GM19463 (cell line): ENCODE measurements at regions not wholly inside any gene's neighbourhood (a gene's known extent, or its start where the extent isn't known, plus 50 kb on each side); places are given as distances from the start of the nearest gene placed in this dataset.
"Not testable (repeated sequence)": the region's sequence is repeated elsewhere in the genome, so short reads cannot be mapped to it uniquely, and the experiment has no call there.

Source experiments
- ATAC-seq: cut with Tn5 transposase; IDR thresholded peaks from one replicate; pipeline ENCODE4 v1.9.1; 2021; ENCODE audit warnings: mild to moderate bottlenecking, moderate library complexity; ENCODE audit not compliant: unreplicated experiment

DNA sequence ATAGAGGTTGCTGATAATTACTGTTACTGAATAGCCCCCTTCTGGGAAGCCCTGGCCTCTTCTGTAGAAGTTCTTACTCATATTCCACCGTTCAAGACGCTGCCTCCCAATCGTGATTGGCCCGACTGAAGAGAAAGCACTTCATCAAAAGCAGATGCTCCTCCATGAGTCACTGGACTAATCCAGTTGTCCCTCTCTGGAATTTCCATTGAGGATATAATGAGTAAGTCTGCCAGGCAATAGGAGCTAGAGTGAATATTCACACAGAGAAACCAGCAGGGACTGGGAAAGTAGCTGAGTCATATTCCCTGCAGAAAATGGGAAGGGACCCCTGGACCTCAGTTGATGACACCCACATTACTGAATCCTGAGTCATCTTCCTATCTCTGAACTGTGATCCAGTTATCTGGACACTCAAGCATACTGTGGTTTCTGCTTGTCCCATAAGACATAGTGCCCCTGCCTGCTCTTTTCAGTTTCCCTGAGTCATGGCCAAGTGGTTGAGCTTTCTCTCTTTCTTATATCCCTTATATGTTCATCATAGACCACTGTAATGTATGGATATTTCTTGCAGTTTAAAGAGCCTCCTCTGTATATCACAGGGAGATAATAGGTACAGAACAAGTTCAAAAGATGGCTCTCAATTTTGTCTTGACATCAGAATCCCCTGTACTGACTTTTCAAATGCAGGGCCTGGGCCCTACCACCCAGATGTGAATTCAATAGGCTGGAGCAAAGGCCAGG, 151.2 kb upstream of the CDIN1 start:
- no peak for ATAC-seq

GRCh38 chr15:36429707-36430106, 149.7 kb upstream of the CDIN1 start:
- ATAC-seq: no peak

GRCh38 chr15:36430280-36430679, 149.1 kb upstream of the CDIN1 start:
- no peak for ATAC-seq

DNA sequence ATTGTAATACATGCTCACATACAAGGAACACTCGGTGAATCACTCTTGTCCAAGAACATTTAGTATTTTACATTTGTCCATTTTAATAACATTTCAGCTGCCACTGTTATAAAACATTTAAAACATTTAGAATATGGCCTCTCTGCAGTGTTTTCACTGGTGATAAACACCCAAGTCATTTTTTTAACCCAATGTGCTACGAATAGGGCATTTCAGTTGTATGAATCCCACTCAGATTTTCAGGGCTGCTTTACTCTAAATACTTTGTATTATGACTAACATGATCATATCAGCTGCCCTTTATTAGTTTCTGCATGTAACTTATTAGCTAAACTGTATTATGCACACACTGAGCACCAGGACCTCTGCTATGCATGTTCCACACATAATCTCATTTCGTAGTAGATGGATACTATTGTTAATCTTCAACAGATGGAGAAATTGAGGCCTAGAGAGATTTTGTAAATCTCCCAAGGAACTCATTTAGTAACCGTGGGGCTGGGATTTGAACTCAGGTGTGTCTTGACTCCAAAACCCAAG, 148.6 kb upstream of the CDIN1 start:
- ATAC-seq: no peak

- no peak for ATAC-seq
Observed at GRCh38 chr15:36432161-36432560, 147.3 kb upstream of the CDIN1 start.

GRCh38 chr15:36434177-36434576, 145.2 kb upstream of the CDIN1 start:
- ATAC-seq: no peak

GRCh38 chr15:36438499-36438898, 140.9 kb upstream of the CDIN1 start:
- no peak for ATAC-seq

DNA sequence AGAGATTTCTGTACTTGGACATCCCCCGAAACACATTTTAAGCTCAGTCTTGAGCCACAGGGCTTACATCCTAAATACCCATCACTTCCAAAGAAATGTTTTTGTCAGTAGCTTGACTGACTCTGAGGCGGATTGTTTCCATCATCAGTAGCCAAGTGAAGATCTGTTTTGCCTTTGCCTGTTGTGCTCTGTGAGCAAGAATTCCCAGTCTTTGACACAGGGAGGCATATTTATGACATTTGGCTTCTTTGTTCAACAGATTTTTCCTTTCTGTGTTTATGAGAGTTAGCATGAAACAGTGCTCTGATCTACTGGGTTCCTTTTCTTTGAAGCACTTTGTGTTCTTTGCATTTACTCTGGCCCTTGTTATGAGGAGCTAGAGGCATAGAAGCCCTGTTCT, 132.1 kb upstream of the CDIN1 start:
- ATAC-seq: no peak

DNA sequence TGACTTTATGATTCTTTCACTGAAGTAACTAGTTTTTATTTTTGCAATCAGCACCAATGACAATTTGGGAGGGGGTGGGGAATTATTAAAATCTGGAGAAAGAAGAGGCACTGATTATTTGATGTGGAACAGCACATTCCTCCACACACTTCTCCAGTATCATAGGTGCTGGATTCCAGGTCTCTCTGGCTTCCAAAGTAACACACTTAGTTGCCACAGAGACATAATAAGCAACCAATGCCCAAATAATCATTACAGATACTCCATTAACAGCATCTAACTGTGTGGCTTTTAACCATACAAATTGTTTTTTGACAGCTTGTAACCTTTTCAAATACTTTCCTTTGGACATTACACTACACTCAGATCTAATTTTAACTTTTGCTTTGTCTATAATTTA, 131.0 kb upstream of the CDIN1 start:
- no peak for ATAC-seq

DNA sequence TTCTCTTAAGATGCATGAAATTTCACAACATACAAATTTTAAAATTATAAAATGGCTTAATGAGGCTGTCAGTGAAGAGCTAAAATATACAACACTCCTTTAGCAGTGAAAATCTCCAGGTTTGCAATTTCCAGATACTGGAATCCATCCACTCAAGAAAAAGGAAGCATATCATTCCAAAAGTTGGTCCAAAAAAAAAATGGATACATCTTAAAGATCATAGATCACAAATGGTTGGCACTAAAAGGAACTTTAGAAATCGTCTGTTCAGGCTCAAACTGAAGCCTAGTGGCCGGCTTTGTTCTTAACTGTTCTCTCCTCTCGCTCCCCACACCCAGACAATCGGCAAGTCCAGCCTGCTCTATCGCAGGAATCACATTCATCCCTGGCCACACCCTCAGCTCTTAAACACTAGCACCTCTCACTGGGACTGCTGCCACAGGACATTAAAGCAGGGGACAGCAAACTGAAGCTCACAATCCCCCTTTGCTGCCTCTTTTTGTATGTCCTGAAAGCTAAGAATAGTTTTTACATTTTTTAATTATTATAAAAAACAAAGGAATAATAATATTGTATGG, 130.3 kb upstream of the CDIN1 start:
- ATAC-seq: no peak

DNA sequence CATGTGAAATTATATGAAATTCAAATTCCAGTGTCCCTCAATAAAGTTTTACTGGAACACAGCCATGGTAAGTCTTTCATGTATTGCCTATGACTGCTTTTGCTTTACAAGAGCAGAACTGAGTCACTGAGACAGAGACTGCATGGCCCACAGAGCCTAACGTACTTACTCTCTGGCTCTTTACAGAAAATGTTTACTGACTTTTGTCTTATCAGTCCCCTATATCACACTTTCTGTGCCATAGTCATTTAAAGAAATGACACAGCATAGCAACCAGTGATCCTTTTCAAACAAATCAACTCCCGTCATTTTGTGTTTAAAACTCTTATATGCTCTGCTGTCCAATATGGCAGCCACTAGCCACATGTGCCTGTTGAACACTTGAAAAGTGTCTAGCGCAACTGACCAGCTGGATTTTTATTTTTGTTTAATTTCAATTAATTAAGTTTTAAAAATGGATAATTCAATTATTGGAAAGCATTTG, 129.7 kb upstream of the CDIN1 start:
- ATAC-seq: no peak

GRCh38 chr15:36454244-36454643, 125.2 kb upstream of the CDIN1 start:
- not testable (repeated sequence) for ATAC-seq

DNA sequence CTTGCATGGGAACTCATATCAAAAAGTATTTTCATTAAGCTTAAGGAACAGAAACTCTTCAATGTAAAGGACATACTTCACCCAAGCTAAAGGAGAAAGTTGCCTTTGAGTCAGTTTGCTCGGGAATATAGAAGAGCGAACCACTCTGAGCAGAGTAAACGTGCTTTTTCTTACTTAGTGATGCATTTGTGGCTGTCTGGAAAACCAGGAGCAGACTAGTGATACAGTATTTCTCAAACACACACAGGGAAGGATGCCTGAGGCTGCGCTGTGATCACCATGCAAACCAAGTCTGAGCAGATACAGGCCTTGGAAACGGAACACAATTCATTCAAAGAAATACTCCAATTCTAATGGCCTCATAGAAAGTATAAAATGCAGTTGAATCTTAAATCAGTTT, 121.0 kb upstream of the CDIN1 start:
- ATAC-seq: no peak

DNA sequence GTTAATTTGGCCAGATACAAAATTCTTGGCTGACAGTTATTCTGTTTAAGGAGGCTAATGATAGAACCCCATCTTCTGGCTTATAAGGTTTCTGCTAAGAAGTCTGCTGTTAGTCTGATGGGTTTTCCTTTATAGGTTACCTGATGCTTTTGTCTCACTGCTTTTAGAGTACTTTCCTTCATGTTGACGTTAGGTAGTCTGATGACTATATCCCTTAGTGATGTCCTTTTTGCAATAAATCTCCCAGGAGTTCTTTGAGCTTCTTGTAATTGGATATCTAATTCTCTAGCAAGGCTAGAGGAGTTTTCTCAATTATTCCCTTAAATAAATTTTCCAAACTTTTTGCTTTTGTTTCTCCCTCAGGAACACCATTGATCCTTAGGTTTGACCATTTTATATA, 114.1 kb upstream of the CDIN1 start:
- no peak for ATAC-seq

- ATAC-seq: no peak
Observed at GRCh38 chr15:36468746-36469145, 110.7 kb upstream of the CDIN1 start.

GRCh38 chr15:36469311-36469966, 110.0 kb upstream of the CDIN1 start:
- ATAC-seq: no peak

GRCh38 chr15:36472672-36473071, 106.8 kb upstream of the CDIN1 start:
- ATAC-seq: no peak

DNA sequence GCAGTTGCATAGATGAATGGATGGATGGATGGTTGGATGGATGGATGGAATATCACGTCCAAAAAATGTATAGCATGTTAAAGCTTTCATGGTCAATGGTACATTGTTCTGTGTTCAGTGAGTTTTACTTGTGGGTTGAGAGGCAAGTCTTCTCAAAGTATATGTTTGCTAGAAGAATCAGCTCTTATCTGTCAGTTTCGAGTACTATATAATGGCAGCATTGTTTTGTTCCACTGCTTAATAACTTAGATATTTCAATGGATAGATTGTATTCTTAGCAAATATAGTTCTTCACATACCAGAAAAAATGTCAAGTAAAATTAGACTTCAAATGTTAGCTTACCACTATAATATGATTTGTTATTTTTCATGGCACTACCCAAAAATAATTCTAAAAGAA, 100.9 kb upstream of the CDIN1 start:
- ATAC-seq: no peak

DNA sequence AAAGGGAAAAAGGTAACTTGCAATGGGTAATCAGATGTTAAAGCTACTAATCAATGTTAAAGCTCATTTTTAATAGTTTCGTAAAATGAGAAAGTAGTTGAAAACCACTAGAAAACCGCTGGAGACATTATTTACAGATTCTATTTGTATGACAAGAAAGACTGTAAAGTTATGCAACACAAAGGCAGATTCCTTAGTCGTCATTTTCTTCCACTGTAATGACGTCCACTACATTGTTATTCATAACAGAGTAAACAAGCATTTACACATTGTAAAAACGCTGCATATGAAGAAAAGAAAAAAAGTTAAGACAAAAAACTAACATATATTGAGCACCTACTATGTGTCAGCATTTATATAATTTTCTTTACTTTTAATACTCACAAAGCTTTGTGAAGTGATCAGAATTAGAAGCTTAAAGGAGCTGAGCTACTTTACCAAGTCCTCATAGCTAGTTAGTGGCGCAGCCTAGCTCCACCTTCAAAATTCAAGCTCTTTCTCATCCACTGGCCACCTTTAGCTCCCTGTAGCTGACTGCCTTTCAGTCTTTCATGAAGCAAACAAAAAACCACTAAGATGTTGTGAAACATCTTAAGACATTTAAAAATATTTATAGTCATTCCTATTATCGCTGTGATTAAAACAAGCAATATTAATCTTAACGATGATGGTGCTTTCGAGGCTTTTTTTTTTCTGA, 100.1 kb upstream of the CDIN1 start:
- no peak for ATAC-seq

- no peak for ATAC-seq
Observed at GRCh38 chr15:36481156-36481555, 98.3 kb upstream of the CDIN1 start.

GRCh38 chr15:36483409-36483808, 96.0 kb upstream of the CDIN1 start:
- no peak for ATAC-seq
